ENCODE measurements at regions not wholly inside any gene's neighbourhood (a gene's known extent, or its start where the extent isn't known, plus 50 kb on each side); places are given as distances from the start of the nearest gene placed in this dataset.

- DNase-seq (ENCODE audit: low spot score), result no peak
- in situ Hi-C loops (cut with MboI; ENCODE audit: low sequenced_read_pairs, unreplicated experiment), result no loop called here
- TF ChIP-seq CTCF (IDR thresholded peaks at IDR 0.05; ENCODE audit: borderline replicate concordance, control extremely low read depth, extremely low read depth, insufficient read depth, missing control alignments), result no peak
Observed at GRCh38 chr9:69955536-69956355, 87.9 kb upstream of the MAMDC2 start.

- in situ Hi-C loops (cut with MboI; ENCODE audit: low sequenced_read_pairs, unreplicated experiment), result loop anchor here (10.0 kb wide), 1 partner anchor 153 kb away; no protein-coding TSS in a partner anchor
- TF ChIP-seq CTCF (IDR thresholded peaks at IDR 0.05; ENCODE audit: borderline replicate concordance, control extremely low read depth, extremely low read depth, insufficient read depth, missing control alignments), result no peak
- DNase-seq (ENCODE audit: low spot score), result no peak
Observed at GRCh38 chr9:69961843-69962242, 81.8 kb upstream of the MAMDC2 start.

GRCh38 chr9:69963803-69964202 is 79.8 kb upstream of the MAMDC2 start:
- in situ Hi-C loops (cut with MboI; ENCODE audit: low sequenced_read_pairs, unreplicated experiment), result loop anchor here (10.0 kb wide), 1 partner anchor 151 kb away; no protein-coding TSS in a partner anchor
- TF ChIP-seq CTCF (IDR thresholded peaks at IDR 0.05; ENCODE audit: borderline replicate concordance, control extremely low read depth, extremely low read depth, insufficient read depth, missing control alignments), result no peak
- DNase-seq (ENCODE audit: low spot score), result no peak

- DNase-seq (ENCODE audit: low spot score), result no peak
- TF ChIP-seq CTCF (IDR thresholded peaks at IDR 0.05; ENCODE audit: borderline replicate concordance, control extremely low read depth, extremely low read depth, insufficient read depth, missing control alignments), result no peak
- in situ Hi-C loops (cut with MboI; ENCODE audit: low sequenced_read_pairs, unreplicated experiment), result loop anchor here (10.0 kb wide), 1 partner anchor 150 kb away; no protein-coding TSS in a partner anchor
Observed at GRCh38 chr9:69964446-69964845, 79.2 kb upstream of the MAMDC2 start.

- DNase-seq (ENCODE audit: low spot score), result no peak
- in situ Hi-C loops (cut with MboI; ENCODE audit: low sequenced_read_pairs, unreplicated experiment), result loop anchor here (10.0 kb wide), 1 partner anchor 149 kb away; no protein-coding TSS in a partner anchor
- no peak for TF ChIP-seq CTCF (IDR thresholded peaks at IDR 0.05; ENCODE audit: borderline replicate concordance, control extremely low read depth, extremely low read depth, insufficient read depth, missing control alignments)
Observed at GRCh38 chr9:69965416-69966145, 78.1 kb upstream of the MAMDC2 start.

- TF ChIP-seq CTCF (IDR thresholded peaks at IDR 0.05; ENCODE audit: borderline replicate concordance, control extremely low read depth, extremely low read depth, insufficient read depth, missing control alignments), result no peak
- no peak for DNase-seq (ENCODE audit: low spot score)
- in situ Hi-C loops (cut with MboI; ENCODE audit: low sequenced_read_pairs, unreplicated experiment), result loop anchor here (10.0 kb wide), 1 partner anchor 147 kb away; no protein-coding TSS in a partner anchor
Observed at GRCh38 chr9:69967344-69967743, 76.3 kb upstream of the MAMDC2 start.

Data from GM13976 (cell line).